ENCODE measurements at regions not wholly inside any gene's neighbourhood (a gene's known extent, or its start where the extent isn't known, plus 50 kb on each side); places are given as distances from the start of the nearest gene placed in this dataset.

DNA sequence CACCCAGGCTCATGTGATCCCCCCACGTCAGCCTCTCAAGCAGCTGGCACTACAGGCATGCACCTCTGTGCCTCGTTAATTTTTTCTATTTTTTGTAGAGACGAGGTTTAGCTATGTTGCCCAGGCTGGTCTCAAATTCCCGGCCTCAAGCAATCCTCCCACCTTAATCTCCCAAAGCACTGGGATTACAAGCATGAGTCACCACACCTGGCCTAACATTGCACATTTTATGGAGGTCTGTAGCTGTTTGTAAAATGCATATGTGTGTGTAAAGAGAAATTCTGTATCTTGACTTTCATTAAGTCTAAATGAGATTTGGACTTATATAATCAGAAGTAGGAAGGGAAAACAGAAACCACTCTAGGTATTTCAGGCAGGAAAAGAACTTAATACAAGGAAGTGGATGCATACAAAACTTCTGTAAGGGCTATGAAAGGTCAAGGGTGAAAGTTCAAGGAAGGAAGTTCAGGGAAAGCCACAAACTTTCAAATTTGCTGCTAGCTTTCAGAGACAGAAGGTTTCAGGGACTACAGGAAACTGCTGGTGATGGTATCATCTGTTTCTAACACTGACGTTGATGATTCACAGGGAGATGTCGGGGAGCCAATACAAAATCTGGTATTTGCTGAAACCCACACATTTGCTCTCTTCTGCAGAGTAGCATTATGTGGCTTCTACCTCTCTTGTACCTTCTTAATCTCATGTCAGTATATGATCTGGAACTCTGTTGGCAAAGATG lies 209.4 kb downstream of the PIK3R1 start:
- TF ChIP-seq, protein P1, sequence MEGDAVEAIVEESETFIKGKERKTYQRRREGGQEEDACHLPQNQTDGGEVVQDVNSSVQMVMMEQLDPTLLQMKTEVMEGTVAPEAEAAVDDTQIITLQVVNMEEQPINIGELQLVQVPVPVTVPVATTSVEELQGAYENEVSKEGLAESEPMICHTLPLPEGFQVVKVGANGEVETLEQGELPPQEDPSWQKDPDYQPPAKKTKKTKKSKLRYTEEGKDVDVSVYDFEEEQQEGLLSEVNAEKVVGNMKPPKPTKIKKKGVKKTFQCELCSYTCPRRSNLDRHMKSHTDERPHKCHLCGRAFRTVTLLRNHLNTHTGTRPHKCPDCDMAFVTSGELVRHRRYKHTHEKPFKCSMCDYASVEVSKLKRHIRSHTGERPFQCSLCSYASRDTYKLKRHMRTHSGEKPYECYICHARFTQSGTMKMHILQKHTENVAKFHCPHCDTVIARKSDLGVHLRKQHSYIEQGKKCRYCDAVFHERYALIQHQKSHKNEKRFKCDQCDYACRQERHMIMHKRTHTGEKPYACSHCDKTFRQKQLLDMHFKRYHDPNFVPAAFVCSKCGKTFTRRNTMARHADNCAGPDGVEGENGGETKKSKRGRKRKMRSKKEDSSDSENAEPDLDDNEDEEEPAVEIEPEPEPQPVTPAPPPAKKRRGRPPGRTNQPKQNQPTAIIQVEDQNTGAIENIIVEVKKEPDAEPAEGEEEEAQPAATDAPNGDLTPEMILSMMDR (IDR thresholded peaks at IDR 0.05): no peak
- TF ChIP-seq, protein P2, sequence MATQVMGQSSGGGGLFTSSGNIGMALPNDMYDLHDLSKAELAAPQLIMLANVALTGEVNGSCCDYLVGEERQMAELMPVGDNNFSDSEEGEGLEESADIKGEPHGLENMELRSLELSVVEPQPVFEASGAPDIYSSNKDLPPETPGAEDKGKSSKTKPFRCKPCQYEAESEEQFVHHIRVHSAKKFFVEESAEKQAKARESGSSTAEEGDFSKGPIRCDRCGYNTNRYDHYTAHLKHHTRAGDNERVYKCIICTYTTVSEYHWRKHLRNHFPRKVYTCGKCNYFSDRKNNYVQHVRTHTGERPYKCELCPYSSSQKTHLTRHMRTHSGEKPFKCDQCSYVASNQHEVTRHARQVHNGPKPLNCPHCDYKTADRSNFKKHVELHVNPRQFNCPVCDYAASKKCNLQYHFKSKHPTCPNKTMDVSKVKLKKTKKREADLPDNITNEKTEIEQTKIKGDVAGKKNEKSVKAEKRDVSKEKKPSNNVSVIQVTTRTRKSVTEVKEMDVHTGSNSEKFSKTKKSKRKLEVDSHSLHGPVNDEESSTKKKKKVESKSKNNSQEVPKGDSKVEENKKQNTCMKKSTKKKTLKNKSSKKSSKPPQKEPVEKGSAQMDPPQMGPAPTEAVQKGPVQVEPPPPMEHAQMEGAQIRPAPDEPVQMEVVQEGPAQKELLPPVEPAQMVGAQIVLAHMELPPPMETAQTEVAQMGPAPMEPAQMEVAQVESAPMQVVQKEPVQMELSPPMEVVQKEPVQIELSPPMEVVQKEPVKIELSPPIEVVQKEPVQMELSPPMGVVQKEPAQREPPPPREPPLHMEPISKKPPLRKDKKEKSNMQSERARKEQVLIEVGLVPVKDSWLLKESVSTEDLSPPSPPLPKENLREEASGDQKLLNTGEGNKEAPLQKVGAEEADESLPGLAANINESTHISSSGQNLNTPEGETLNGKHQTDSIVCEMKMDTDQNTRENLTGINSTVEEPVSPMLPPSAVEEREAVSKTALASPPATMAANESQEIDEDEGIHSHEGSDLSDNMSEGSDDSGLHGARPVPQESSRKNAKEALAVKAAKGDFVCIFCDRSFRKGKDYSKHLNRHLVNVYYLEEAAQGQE (IDR thresholded peaks at IDR 0.05; ENCODE audit: insufficient read depth in 1 of 2, low read depth in 2 of 2, low read length in 1 of 2): no peak
